Ovary (tissue), 7 donors: ENCODE measurements at regions not wholly inside any gene's neighbourhood (a gene's known extent, or its start where the extent isn't known, plus 50 kb on each side); places are given as distances from the start of the nearest gene placed in this dataset.

Experiments used
- DNase-seq, 5 donors: peaks; one replicate each; pipeline ENCODE4 v3.0.0-alpha.2; 2019 to 2020
- H3K27ac ChIP-seq, 2 donors: fragments of 200-600 bp; one replicate each; pipeline versions ENCODE4 v1.5.1 to v1.8.0; 2019 to 2022
- H3K27me3 ChIP-seq: fragments of 200-600 bp; one replicate; pipeline ENCODE4 v1.8.0; 2022
- H3K36me3 ChIP-seq: fragments of 200-600 bp; sonication (generic); one replicate; pipeline ENCODE4 v1.5.1; 2019
- H3K4me1 ChIP-seq: one replicate; pipeline ENCODE4 v1.8.1; 2013; ENCODE audit warnings: mild to moderate bottlenecking, moderate library complexity; ENCODE audit not compliant: insufficient read depth
- H3K4me3 ChIP-seq: fragments of 200-600 bp; sonication (generic); one replicate; pipeline ENCODE4 v1.5.1; 2017
- H3K9me3 ChIP-seq, 2 donors: fragments of 200-600 bp in 1 of 2; sonication (generic) in 1 of 2; one replicate each; pipeline versions ENCODE4 v1.5.1 to v1.8.1; 2013 to 2019; ENCODE audit warnings: mild to moderate bottlenecking in 1 of 2, moderate library complexity in 1 of 2
- CTCF ChIP-seq, 3 donors: fragments of 450-650 bp in 2 of 3; fragments of 200-600 bp in 1 of 3; IDR thresholded peaks; one replicate each; pipeline versions ENCODE4 v1.5.1 to v1.8.0; 2016 to 2022; ENCODE audit warnings: antibody characterized with exemption in 3 of 3, mild to moderate bottlenecking in 1 of 3
- EP300 ChIP-seq: sonication (generic); formaldehyde crosslinking; IDR thresholded peaks from one replicate; pipeline ENCODE4 v1.6.1; 2017; ENCODE audit warnings: antibody characterized with exemption
- POLR2A ChIP-seq: fragments of 450-650 bp; IDR thresholded peaks from one replicate; pipeline ENCODE4 v1.6.1; 2017; ENCODE audit warnings: antibody characterized with exemption, mild to moderate bottlenecking, moderate library complexity
- WGBS, 3 donors: extraction: QIAGEN DNeasy Blood & Tissue Kit in 1 of 3; methylation state at CpG; one replicate each; pipeline versions ENCODE4 v1.1.5 to v1.1.7; 2013 to 2017; 5-methylcytosine and 5-hydroxymethylcytosine counted together
- intact Hi-C, 4 donors: fragments of 100-400 bp; cut with DNase I; formaldehyde crosslinking; loops; one replicate each; pipeline versions ENCODE4 v1.11.0 to v1.15.1; 2022 to 2023
- donor health status: DM: no; HTN: no; CAD: no; lungs with moderate emphysema.
- donor health status: DM: no; HTN: no; CAD: no.
- donor health status: Bipolar disorder and iron deficiency.
- donor health status: DM: no; HTN: no; CAD: no.
- donor health status: DM: yes; HTN: yes; CAD: no.

GRCh38 chr14:98162856-98163805, 1108.9 kb downstream of the BCL11B start:
- intact Hi-C loops = no loop called here
- H3K27ac ChIP-seq = no peak overlapping the region
- DNase-seq = no peak
- WGBS, 3 donors = 29 to 39% (median 31%) methylated on average over 26 of the region's 26 CpGs
- no peak overlapping the region for H3K4me3 ChIP-seq
- H3K4me1 ChIP-seq = no peaks in the 10 kb centered on the region
- H3K9me3 ChIP-seq = no peaks in the 10 kb centered on the region
- TF ChIP-seq CTCF (IDR thresholded peaks at IDR 0.05) = no peak
- TF ChIP-seq EP300 = no peak
- no peak for TF ChIP-seq POLR2A
- no peaks in the 10 kb centered on the region for H3K27me3 ChIP-seq
- H3K36me3 ChIP-seq = no peaks in the 10 kb centered on the region

- TF ChIP-seq POLR2A (no peak), EP300 (no peak), CTCF (IDR thresholded peaks at IDR 0.05) (no peak)
- intact Hi-C loops = no loop called here
- no peaks in the 10 kb centered on the region for H3K9me3 ChIP-seq
- H3K27me3 ChIP-seq = no peaks in the 10 kb centered on the region
- no peak for DNase-seq
- no peaks in the 10 kb centered on the region for H3K4me1 ChIP-seq
- no peak overlapping the region for H3K4me3 ChIP-seq
- H3K27ac ChIP-seq = no peak overlapping the region
- H3K36me3 ChIP-seq = no peaks in the 10 kb centered on the region
- WGBS, 3 donors = 71 to 85% (median 77%) methylated on average over 3 of the region's 3 CpGs
Measured at GRCh38 chr14:98163873-98164272, 1108.1 kb downstream of the BCL11B start.

- Histone ChIP-seq H3K36me3 (no peaks in the 10 kb centered on the region), H3K4me1 (no peaks in the 10 kb centered on the region), H3K27ac (no peak overlapping the region), H3K9me3 (no peaks in the 10 kb centered on the region), H3K27me3 (no peaks in the 10 kb centered on the region), H3K4me3 (no peak overlapping the region)
- DNase-seq = no peak
- intact Hi-C loops = no loop called here
- WGBS, 3 donors = 88 to 90% (median 89%) methylated on average over 9 of the region's 9 CpGs
- no peak for TF ChIP-seq POLR2A
- no peak for TF ChIP-seq EP300
- no peak for TF ChIP-seq CTCF (IDR thresholded peaks at IDR 0.05)
Measured at GRCh38 chr14:98165976-98166375, 1106.0 kb downstream of the BCL11B start.

GRCh38 chr14:98167275-98167674, 1104.7 kb downstream of the BCL11B start:
- no peaks in the 10 kb centered on the region for H3K27me3 ChIP-seq

More at GRCh38 chr14:98167275-98167674, 1104.7 kb downstream of the BCL11B start:
- H3K4me1 ChIP-seq = no peaks in the 10 kb centered on the region
- no peak overlapping the region for H3K4me3 ChIP-seq
- no peak for TF ChIP-seq POLR2A
- TF ChIP-seq EP300 = no peak
- no peak for TF ChIP-seq CTCF (IDR thresholded peaks at IDR 0.05)
- no peaks in the 10 kb centered on the region for H3K9me3 ChIP-seq
- 57 to 70% (median 65%) methylated on average over 10 of the region's 10 CpGs for WGBS, 3 donors
- no peaks in the 10 kb centered on the region for H3K36me3 ChIP-seq
- no peak for DNase-seq
- H3K27ac ChIP-seq = no peak overlapping the region
- intact Hi-C loops = no loop called here
